Mucosa of stomach (tissue), 1 donor: ENCODE measurements at regions not wholly inside any gene's neighbourhood (a gene's known extent, or its start where the extent isn't known, plus 50 kb on each side); places are given as distances from the start of the nearest gene placed in this dataset.

Experiments used
- H3K27me3 ChIP-seq: one replicate; pipeline ENCODE4 v1.7.0; 2013; ENCODE audit warnings: mild to moderate bottlenecking, low read length; ENCODE audit not compliant: control insufficient read depth, insufficient read depth
- H3K36me3 ChIP-seq: one replicate; pipeline ENCODE4 v1.7.0; 2013; ENCODE audit warnings: low read length; ENCODE audit not compliant: control insufficient read depth, insufficient read depth
- H3K4me1 ChIP-seq: one replicate; pipeline ENCODE4 v1.7.0; 2013; ENCODE audit warnings: mild to moderate bottlenecking, low read length; ENCODE audit not compliant: control insufficient read depth, insufficient read depth
- H3K4me3 ChIP-seq: one replicate; pipeline ENCODE4 v1.7.0; 2013; ENCODE audit warnings: low read length
- H3K9ac ChIP-seq: one replicate; pipeline ENCODE4 v1.7.0; 2013; ENCODE audit warnings: mild to moderate bottlenecking, low read length, moderate library complexity
- H3K9me3 ChIP-seq: one replicate; pipeline ENCODE4 v1.7.0; 2013; ENCODE audit warnings: mild to moderate bottlenecking, low read length, moderate library complexity; ENCODE audit not compliant: control insufficient read depth
- donor health status: Pancreatic carcinoma.

DNA sequence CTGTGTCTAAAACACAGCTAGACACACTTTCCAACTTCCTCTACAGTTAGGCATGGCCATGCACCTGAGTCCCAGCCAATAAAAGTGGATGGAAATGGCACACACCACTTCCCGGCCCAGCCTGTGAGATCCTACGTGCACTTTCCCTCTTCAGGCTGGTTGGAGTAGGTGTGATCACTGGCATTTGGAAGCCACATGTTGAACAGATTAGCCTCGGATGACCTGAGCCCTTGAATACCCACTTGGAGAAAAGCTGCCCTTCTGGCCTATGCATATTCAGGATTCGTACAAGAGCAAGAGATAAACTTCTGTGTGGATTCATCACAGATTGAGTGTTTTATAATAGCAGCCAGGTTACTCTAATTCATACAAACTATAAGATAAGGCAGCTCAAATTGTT lies 359.0 kb upstream of the SLC30A5 start:
- Histone ChIP-seq H3K27me3 (no peaks in the 10 kb centered on the region), H3K36me3 (no peaks in the 10 kb centered on the region), H3K4me3 (no peak overlapping the region), H3K9me3 (no peaks in the 10 kb centered on the region), H3K9ac (no peak overlapping the region), H3K4me1 (no peaks in the 10 kb centered on the region)

DNA sequence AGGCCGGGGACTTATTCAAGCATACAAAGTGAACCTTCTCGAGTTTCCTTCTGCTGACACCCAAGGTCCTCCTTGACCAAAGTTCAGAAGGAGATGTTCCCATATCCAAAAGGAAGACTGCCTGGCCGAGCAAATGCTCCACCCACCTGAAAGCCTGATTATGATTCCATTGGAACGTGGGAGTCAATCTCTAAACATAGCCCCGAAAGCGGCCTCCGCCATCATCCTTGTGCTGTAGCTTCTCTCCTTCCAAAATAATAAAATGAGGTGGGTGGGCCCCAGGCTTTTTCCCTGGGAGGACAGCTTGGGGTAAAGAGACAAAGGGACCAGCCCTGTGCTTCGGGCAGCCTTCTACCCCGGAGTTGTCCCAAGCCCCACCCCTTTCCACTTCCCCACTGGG lies 355.6 kb upstream of the SLC30A5 start:
- no peaks in the 10 kb centered on the region for H3K9me3 ChIP-seq

DNA sequence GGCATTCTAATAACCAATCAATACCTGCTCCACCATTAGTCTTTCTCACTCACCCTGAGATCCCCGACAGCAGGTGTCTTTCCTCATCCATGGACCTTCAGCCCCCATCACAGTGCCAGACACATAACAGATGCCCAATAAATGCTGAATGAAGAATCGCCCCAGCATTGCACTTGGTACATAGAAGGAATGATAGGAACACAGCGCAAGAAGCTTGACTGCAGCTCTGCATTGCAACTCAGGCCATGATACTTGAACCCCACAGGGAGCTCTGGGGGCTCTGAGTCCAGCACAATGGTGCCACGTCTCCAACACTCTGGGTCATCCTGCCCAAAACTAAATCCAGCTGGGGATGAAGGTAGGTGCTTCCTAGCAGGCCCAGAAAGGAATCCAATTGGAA lies 355.0 kb upstream of the SLC30A5 start:
- no peak overlapping the region for H3K4me3 ChIP-seq

More for the DNA sequence above, 355.6 kb upstream of the SLC30A5 start:
- Histone ChIP-seq H3K27me3 (no peaks in the 10 kb centered on the region), H3K4me1 (no peaks in the 10 kb centered on the region), H3K9ac (no peak overlapping the region), H3K36me3 (no peaks in the 10 kb centered on the region), H3K4me3 (no peak overlapping the region)

DNA sequence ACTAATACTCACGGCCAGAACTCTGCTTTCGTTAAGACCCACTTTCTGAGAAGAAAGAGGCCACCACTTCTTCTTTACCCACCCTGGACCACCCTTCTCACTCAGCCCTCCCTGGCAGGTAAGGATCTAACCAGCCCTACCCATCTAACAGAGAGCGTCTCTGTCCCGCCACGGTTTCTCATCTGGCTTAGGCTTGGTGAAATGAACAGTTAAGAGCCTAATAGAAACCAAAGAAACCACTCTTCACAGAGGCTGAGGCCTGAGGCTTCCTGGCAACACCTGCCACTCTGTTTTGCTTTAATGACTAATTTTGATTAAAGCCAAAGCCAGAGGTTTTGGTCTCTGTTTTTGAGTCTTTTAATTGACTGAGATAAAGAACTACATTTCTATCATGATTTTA lies 354.1 kb upstream of the SLC30A5 start:
- Histone ChIP-seq H3K9me3 (no peaks in the 10 kb centered on the region), H3K4me3 (no peak overlapping the region), H3K36me3 (no peaks in the 10 kb centered on the region), H3K9ac (no peak overlapping the region), H3K27me3 (no peaks in the 10 kb centered on the region), H3K4me1 (no peaks in the 10 kb centered on the region)

More for the DNA sequence above, 355.0 kb upstream of the SLC30A5 start:
- Histone ChIP-seq H3K36me3 (no peaks in the 10 kb centered on the region), H3K27me3 (no peaks in the 10 kb centered on the region), H3K9me3 (no peaks in the 10 kb centered on the region), H3K4me1 (no peaks in the 10 kb centered on the region), H3K9ac (no peak overlapping the region)

DNA sequence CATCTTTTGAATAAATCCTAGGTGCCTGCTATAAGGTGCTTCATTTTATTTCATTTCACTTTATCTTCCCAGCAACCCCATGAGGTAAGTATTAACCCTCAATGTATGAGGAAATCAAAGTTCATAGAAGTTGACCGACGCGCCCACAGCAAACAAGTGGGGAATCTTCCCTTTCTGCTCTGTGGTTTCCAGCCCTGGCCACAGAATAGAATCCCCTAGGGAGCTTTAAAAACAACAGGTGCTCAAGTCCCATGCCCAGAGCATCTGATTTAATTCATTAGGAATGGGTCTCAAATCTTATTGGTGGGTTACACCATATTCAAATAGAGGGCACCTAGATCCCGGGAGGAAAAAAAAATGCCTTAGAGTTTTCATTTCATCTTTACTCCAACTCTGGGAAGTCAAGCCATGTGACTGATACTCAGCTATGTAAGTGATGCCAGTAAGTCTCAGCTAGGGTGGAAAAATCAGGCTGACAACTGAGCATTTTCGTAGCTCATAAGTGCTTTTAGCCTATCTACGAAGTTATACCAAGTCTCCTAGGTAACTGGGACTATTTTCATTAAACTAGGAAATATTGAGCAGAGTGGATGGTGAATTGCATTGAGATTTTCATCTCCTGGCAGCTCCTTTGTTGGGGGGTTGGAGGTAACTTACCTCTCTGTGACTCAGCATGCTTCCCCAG lies 353.4 kb upstream of the SLC30A5 start:
- H3K9ac ChIP-seq = no peak overlapping the region
- no peaks in the 10 kb centered on the region for H3K36me3 ChIP-seq
- H3K9me3 ChIP-seq = no peaks in the 10 kb centered on the region
- no peaks in the 10 kb centered on the region for H3K4me1 ChIP-seq
- no peaks in the 10 kb centered on the region for H3K27me3 ChIP-seq
- H3K4me3 ChIP-seq = no peak overlapping the region

DNA sequence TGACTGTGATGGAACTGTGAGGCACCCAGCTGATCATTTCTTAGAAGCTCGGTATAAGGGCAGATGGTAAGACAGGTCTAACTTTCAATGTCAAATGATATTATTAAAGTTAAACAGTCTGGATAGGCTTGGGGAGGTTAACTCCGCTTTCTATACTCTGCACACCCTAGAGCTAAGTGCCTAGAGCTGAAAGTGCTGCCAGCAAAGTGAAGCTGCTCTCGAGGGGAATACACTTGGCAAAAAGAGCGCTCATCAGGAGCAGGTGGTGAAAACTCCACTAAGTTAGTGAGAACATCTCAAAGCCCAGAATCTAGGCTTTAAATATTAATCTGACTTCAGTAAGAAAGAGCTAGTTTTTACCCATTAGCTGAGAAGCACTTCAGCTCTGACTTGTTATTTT lies 349.6 kb upstream of the SLC30A5 start:
- H3K36me3 ChIP-seq = no peaks in the 10 kb centered on the region
- H3K27me3 ChIP-seq = no peaks in the 10 kb centered on the region
- no peak overlapping the region for H3K9ac ChIP-seq
- no peak overlapping the region for H3K4me3 ChIP-seq
- no peaks in the 10 kb centered on the region for H3K4me1 ChIP-seq
- no peaks in the 10 kb centered on the region for H3K9me3 ChIP-seq

DNA sequence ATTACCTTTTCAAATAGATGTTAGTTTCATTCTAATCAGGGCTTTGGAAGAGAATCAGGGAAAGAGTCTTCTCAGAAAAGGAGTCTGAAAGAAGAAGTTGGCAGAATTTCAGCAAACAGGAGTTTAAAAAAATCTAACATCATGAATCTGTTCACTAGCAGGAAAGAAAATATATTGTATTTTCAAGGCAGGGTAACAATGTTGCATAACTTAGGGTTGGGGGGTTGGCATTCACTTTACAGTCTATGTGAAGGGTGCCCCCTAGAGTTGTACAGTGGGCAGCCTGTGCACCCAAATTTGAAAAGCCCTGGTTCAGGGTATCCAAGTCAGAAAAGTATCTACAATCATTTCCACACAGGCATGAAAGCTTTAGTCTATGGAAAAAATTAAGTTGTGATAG lies 348.4 kb upstream of the SLC30A5 start:
- Histone ChIP-seq H3K27me3 (no peaks in the 10 kb centered on the region), H3K36me3 (no peaks in the 10 kb centered on the region), H3K4me3 (no peak overlapping the region), H3K9me3 (no peaks in the 10 kb centered on the region), H3K9ac (no peak overlapping the region), H3K4me1 (no peaks in the 10 kb centered on the region)

DNA sequence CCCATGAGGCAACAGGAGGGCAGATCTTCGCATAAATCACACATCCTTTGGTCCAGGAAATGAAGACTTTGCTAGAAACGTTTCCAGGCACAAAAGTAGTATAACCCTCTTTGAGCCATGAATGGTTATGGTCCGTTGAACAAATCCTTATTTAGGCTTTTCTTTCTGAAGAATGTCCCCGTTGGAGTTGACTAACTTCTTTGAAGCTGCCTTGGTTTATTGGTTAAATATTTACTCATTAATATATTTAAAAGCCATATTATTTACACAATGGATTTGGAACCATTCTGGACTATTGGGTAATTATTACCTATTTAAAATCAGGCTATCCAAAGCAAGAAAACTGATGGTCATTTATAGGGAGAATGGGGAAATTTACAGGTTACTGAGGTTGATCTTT lies 347.6 kb upstream of the SLC30A5 start:
- no peak overlapping the region for H3K4me3 ChIP-seq
- no peaks in the 10 kb centered on the region for H3K27me3 ChIP-seq
- H3K9ac ChIP-seq = no peak overlapping the region
- no peaks in the 10 kb centered on the region for H3K4me1 ChIP-seq
- H3K9me3 ChIP-seq = no peaks in the 10 kb centered on the region
- no peaks in the 10 kb centered on the region for H3K36me3 ChIP-seq

DNA sequence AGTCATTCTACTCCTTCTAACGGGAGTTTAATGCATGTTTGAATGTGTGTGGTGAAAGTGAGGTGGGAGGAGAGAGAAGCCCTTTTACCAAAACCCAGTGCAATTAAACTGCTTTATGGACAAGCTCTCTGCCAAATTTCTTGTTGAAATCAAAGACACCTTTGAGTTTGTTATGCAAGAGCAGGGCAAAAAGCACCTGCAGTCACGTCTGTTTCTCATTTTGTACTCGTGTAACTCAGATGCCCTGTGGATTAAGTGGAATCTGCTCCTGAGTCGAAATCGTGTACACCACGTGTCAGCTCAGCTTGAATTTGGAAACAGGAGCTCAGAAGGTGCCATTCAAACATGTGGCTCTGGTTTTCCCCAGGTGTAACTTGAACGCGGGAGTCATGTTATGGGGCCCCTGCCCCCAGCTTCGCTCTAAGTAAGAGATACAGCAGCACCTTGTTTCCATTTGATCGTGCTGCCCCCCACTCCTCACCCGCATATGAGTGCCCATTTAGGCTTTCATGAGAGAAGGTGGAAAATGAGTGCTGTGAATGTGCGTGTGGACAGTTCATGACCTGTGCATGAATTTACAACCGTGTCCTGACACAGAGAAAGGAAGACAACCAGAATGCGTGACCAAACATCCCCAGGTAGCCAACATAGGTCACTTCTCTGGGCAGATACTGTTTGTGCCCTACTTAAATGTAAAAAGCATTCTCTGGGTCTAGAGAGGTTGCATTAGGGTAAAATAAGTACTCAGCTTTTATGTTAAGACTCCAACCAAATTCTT lies 347.0 kb upstream of the SLC30A5 start:
- Histone ChIP-seq H3K9ac (no peak overlapping the region), H3K4me3 (no peak overlapping the region), H3K4me1 (no peaks in the 10 kb centered on the region), H3K36me3 (no peaks in the 10 kb centered on the region), H3K9me3 (no peaks in the 10 kb centered on the region), H3K27me3 (no peaks in the 10 kb centered on the region)

DNA sequence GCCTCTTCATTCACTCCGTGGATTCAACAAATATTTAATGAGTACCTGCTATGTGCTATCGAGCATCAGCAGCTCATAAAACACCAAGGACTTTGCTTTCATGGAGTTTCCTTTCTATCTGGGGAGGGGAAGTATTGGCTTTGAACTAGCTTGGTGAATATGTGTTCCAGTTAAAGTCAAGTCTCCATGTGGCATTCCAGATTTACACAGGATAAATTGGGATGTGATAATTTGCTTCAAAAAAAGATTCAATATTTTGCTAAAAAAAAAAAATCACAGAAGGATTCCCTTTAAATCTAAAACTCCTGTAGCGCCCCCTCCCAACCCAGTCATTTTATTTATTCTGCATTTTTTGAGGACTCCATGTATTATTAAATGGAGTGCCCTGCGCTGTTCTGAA lies 346.3 kb upstream of the SLC30A5 start:
- no peaks in the 10 kb centered on the region for H3K36me3 ChIP-seq
- H3K9me3 ChIP-seq = no peaks in the 10 kb centered on the region
- no peak overlapping the region for H3K9ac ChIP-seq
- no peaks in the 10 kb centered on the region for H3K27me3 ChIP-seq
- H3K4me3 ChIP-seq = no peak overlapping the region
- no peaks in the 10 kb centered on the region for H3K4me1 ChIP-seq

DNA sequence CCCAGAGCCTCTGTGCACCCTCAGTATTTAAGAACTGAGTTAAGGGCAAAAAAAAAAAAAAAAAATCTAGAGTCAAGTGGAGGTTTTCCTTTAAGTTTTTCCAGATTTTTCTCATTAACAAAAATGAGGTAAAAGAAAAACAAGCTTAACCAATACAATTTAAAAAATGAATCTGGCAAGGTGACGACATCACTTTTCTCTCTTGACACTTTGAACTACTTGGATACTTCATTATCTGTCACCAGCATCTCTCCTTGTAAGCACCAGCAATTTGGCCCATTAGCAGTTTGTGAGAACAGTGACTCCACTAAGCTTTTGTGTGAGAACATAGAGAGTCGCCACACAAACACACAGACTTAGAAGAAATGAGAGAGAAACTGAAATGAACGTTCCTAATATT lies 345.7 kb upstream of the SLC30A5 start:
- Histone ChIP-seq H3K36me3 (no peaks in the 10 kb centered on the region), H3K4me1 (no peaks in the 10 kb centered on the region), H3K9me3 (no peaks in the 10 kb centered on the region), H3K4me3 (no peak overlapping the region), H3K27me3 (no peaks in the 10 kb centered on the region), H3K9ac (no peak overlapping the region)

DNA sequence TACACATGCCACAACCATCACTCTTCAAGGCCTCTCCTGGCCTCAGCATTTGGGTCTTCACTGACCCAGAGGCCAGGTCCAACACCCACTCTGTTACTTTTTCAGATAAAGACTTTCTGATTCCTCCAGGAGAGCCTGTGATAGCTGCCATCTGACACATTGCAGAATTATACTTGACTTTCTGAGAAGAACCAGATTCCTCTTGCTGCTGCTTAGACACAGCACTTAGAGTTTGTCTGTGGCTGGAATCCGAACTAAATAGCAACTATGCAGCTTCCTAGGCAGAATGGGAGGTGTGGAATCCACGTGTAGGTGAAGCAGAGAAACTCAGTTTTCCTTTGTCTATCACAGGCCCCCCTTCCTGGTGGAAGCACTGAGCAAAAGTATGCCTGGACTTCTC lies 344.7 kb upstream of the SLC30A5 start:
- H3K4me3 ChIP-seq = no peak overlapping the region
- H3K9ac ChIP-seq = no peak overlapping the region
- H3K27me3 ChIP-seq = no peaks in the 10 kb centered on the region
- H3K9me3 ChIP-seq = no peaks in the 10 kb centered on the region
- H3K36me3 ChIP-seq = no peaks in the 10 kb centered on the region
- H3K4me1 ChIP-seq = no peaks in the 10 kb centered on the region
